H1 (cell line): ENCODE measurements at regions not wholly inside any gene's neighbourhood (a gene's known extent, or its start where the extent isn't known, plus 50 kb on each side); places are given as distances from the start of the nearest gene placed in this dataset.

Source experiments
- CTCF ChIA-PET: fragments of 300-600 bp; sonication (Branson Sonifier 250); formaldehyde crosslinking; loops from one replicate; lab custom pipeline; 2021; ENCODE audit not compliant: partially characterized antibody; lab: Charles Lee
- POLR2A ChIA-PET: fragments of 300-600 bp; sonication (Branson Sonifier 250); formaldehyde crosslinking; loops from one replicate; lab custom pipeline; 2021; ENCODE audit warnings: inconsistent platforms; ENCODE audit not compliant: partially characterized antibody; lab: Charles Lee
- DNase-seq, 2 experiments: peaks; one replicate each; pipeline versions ENCODE4 v3.0.0 to v3.0.0-alpha.2; 2010 to 2022; ENCODE audit warnings: low spot score in 2 of 2, low read depth in 1 of 2, mixed read lengths in 1 of 2
- FAIRE-seq: peaks from 2 replicates; lab custom pipeline; 2011; peaks lifted over from hg19 to GRCh38; lab: Jason Lieb, UNC
- H2AFZ ChIP-seq: 2 replicates; pipeline ENCODE4 v1.8.1; 2012; ENCODE audit warnings: low read length, inconsistent platforms
- H2AK5ac ChIP-seq: 2 replicates; pipeline ENCODE4 v1.6.1; 2013; ENCODE audit warnings: low read depth, low read length
- H2BK120ac ChIP-seq: replicated peaks from 2 replicates; pipeline ENCODE3; 2013; ENCODE audit warnings: low read depth, low read length, inconsistent platforms
- H2BK12ac ChIP-seq: 2 replicates; pipeline ENCODE4 v1.6.1; 2013; ENCODE audit warnings: low read depth, low read length
- H2BK15ac ChIP-seq: 2 replicates; pipeline ENCODE4 v1.6.1; 2013; ENCODE audit warnings: low read length
- H2BK20ac ChIP-seq: 2 replicates; pipeline ENCODE4 v1.6.1; 2013; ENCODE audit warnings: low read length
- H2BK5ac ChIP-seq: 2 replicates; pipeline ENCODE4 v1.6.1; 2013; ENCODE audit warnings: low read depth, low read length
- H3K14ac ChIP-seq: 2 replicates; pipeline ENCODE4 v1.6.1; 2013; ENCODE audit warnings: inconsistent platforms; ENCODE audit not compliant: insufficient read length
- H3K18ac ChIP-seq: 2 replicates; pipeline ENCODE4 v1.6.1; 2013; ENCODE audit warnings: low read length; ENCODE audit errors: extremely low read depth
- H3K23ac ChIP-seq: 2 replicates; pipeline ENCODE4 v1.6.1; 2013; ENCODE audit warnings: inconsistent platforms; ENCODE audit not compliant: insufficient read length
- H3K23me2 ChIP-seq: 2 replicates; pipeline ENCODE4 v1.6.1; 2013; ENCODE audit warnings: low read depth, low read length
- H3K27ac ChIP-seq: 2 replicates; pipeline ENCODE4 v1.6.1; 2011; ENCODE audit warnings: low read depth, low read length, inconsistent platforms
- H3K27me3 ChIP-seq, 4 experiments: replicated peaks in 1 of 4; 1 replicate in 1 of 4; 2 replicates in 3 of 4; pipeline versions ENCODE4 v1.6.1 to v1.8.1; 2011 to 2013; ENCODE audit warnings: low read length in 3 of 4, mild to moderate bottlenecking in 3 of 4, inconsistent platforms in 2 of 4, mixed read lengths in 2 of 4, moderate library complexity in 1 of 4; ENCODE audit not compliant: control insufficient read depth in 3 of 4, insufficient read depth in 3 of 4; ENCODE audit errors: extremely low read depth in 1 of 4
- H3K36me3 ChIP-seq, 4 experiments: 2 replicates each; pipeline versions ENCODE4 v1.6.1 to v1.8.1; 2011 to 2013; ENCODE audit warnings: mild to moderate bottlenecking in 4 of 4, low read length in 3 of 4, moderate library complexity in 2 of 4, control low read depth in 1 of 4, inconsistent platforms in 1 of 4; ENCODE audit not compliant: insufficient read depth in 4 of 4, control insufficient read depth in 2 of 4
- H3K4ac ChIP-seq: replicated peaks from 2 replicates; pipeline ENCODE3; 2013; ENCODE audit warnings: low read length, low read depth, mixed read lengths, inconsistent platforms; ENCODE audit not compliant: insufficient read length
- H3K4me1 ChIP-seq, 4 experiments: replicated peaks in 1 of 4; 1 replicate in 1 of 4; 2 replicates in 3 of 4; pipeline versions ENCODE4 v1.6.1 to v1.8.1; 2011 to 2013; ENCODE audit warnings: low read length in 3 of 4, inconsistent platforms in 2 of 4, mixed read lengths in 1 of 4; ENCODE audit not compliant: insufficient read depth in 4 of 4, control insufficient read depth in 3 of 4
- H3K4me2 ChIP-seq, 2 experiments: 2 replicates each; pipeline versions ENCODE4 v1.6.1 to v1.8.1; 2011 to 2013; ENCODE audit warnings: low read depth in 2 of 2, low read length in 2 of 2, control low read depth in 1 of 2, inconsistent platforms in 1 of 2, mild to moderate bottlenecking in 1 of 2; ENCODE audit not compliant: insufficient read depth in 1 of 2
- H3K4me3 ChIP-seq, 4 experiments: fragments of 200-600, 300-600 bp in 1 of 4; sonication (generic), shearing (Covaris generic), sonication (Bioruptor Twin) in 1 of 4; 2 replicates each; pipeline versions ENCODE4 v1.5.1 to v1.8.1; 2011 to 2016; ENCODE audit warnings: low read length in 4 of 4, low read depth in 3 of 4, control low read depth in 2 of 4, inconsistent platforms in 2 of 4, mild to moderate bottlenecking in 2 of 4, mixed read lengths in 1 of 4, moderate library complexity in 1 of 4; ENCODE audit not compliant: insufficient read depth in 2 of 4; ENCODE audit errors: extremely low read depth in 1 of 4
- H3K56ac ChIP-seq: replicated peaks from 2 replicates; pipeline ENCODE3; 2013; ENCODE audit warnings: low read depth, mild to moderate bottlenecking, mixed read lengths, low read length, inconsistent platforms; ENCODE audit not compliant: insufficient read length
- H3K79me1 ChIP-seq: 2 replicates; pipeline ENCODE4 v1.6.1; 2013; ENCODE audit warnings: low read depth, low read length, control low read depth
- H3K79me2 ChIP-seq, 2 experiments: 2 replicates each; pipeline versions ENCODE4 v1.6.1 to v1.8.1; 2012 to 2013; ENCODE audit warnings: low read length in 2 of 2, mild to moderate bottlenecking in 2 of 2, inconsistent platforms in 1 of 2; ENCODE audit not compliant: insufficient read depth in 2 of 2, control insufficient read depth in 1 of 2
- H3K9ac ChIP-seq, 4 experiments: replicated peaks in 1 of 4; 1 replicate in 1 of 4; 2 replicates in 3 of 4; pipeline versions ENCODE4 v1.6.1 to v1.8.1; 2011 to 2013; ENCODE audit warnings: low read depth in 3 of 4, low read length in 3 of 4, control low read depth in 2 of 4, mild to moderate bottlenecking in 2 of 4, moderate library complexity in 2 of 4, inconsistent platforms in 1 of 4; ENCODE audit errors: extremely low read depth in 1 of 4
- H3K9me3 ChIP-seq, 2 experiments: 2 replicates each; pipeline versions ENCODE4 v1.6.1 to v1.8.1; 2012 to 2013; ENCODE audit warnings: mild to moderate bottlenecking in 2 of 2, moderate library complexity in 2 of 2, control low read depth in 1 of 2, inconsistent platforms in 1 of 2, low read depth in 1 of 2, low read length in 1 of 2, mixed read lengths in 1 of 2; ENCODE audit not compliant: insufficient read depth in 2 of 2
- H4K20me1 ChIP-seq, 2 experiments: replicated peaks in 1 of 2; 2 replicates each; pipeline versions ENCODE3 to v1.8.1; 2011 to 2013; ENCODE audit warnings: inconsistent platforms in 2 of 2, low read length in 2 of 2, mild to moderate bottlenecking in 1 of 2; ENCODE audit not compliant: insufficient read depth in 2 of 2, control insufficient read depth in 1 of 2
- H4K5ac ChIP-seq: 2 replicates; pipeline ENCODE4 v1.6.1; 2013; ENCODE audit warnings: low read length, low read depth, mixed read lengths, inconsistent platforms; ENCODE audit not compliant: insufficient read length
- H4K8ac ChIP-seq: 2 replicates; pipeline ENCODE4 v1.8.0; 2013; ENCODE audit warnings: mild to moderate bottlenecking, moderate library complexity, low read length, inconsistent platforms; ENCODE audit not compliant: insufficient read depth; ENCODE audit errors: extremely low read depth
- H4K91ac ChIP-seq: replicated peaks from 2 replicates; pipeline ENCODE3; 2013; ENCODE audit warnings: low read length, mixed read lengths, inconsistent platforms; ENCODE audit not compliant: insufficient read length
- CBX5 ChIP-seq: fragments of 300-800, 300-1000 bp; sonication (generic); IDR thresholded peaks from 2 replicates; pipeline ENCODE4 v1.7.1; 2016; ENCODE audit warnings: antibody characterized with exemption, low read length, low read depth
- CEBPB ChIP-seq: IDR thresholded peaks from 2 replicates; pipeline ENCODE4 v1.6.1; 2012; ENCODE audit warnings: low read depth, low read length
- CHD1 ChIP-seq: IDR thresholded peaks from 2 replicates; pipeline ENCODE4 v1.6.1; 2012; ENCODE audit warnings: low read depth, low read length, improper control_type of control experiment
- E2F6 ChIP-seq: IDR thresholded peaks from 2 replicates; pipeline ENCODE4 v1.6.1; 2012; ENCODE audit warnings: inconsistent platforms
- EGR1 ChIP-seq: IDR thresholded peaks from 2 replicates; pipeline ENCODE4 v1.6.1; 2011; ENCODE audit warnings: low read depth, low read length, borderline replicate concordance
- FOSL1 ChIP-seq: IDR thresholded peaks from 2 replicates; pipeline ENCODE4 v1.6.1; 2011; ENCODE audit warnings: mild to moderate bottlenecking, low read depth, low read length, moderate library complexity; ENCODE audit not compliant: insufficient read depth
- HDAC2 ChIP-seq, 2 experiments: fragments of 300-600 bp in 1 of 2; sonication (generic) in 1 of 2; IDR thresholded peaks; 2 replicates each; pipeline ENCODE4 v1.6.1; 2011 to 2012; ENCODE audit warnings: low read depth in 2 of 2, low read length in 2 of 2, mild to moderate bottlenecking in 2 of 2, moderate library complexity in 2 of 2, borderline replicate concordance in 1 of 2, inconsistent platforms in 1 of 2
- HDAC6 ChIP-seq: IDR thresholded peaks from one replicate; pipeline ENCODE4 v1.7.1; 2012; ENCODE audit warnings: low read depth, mild to moderate bottlenecking, inconsistent platforms, low read length, moderate library complexity
- JUND ChIP-seq: IDR thresholded peaks from 2 replicates; pipeline ENCODE4 v1.6.1; 2011; ENCODE audit warnings: mild to moderate bottlenecking, improper control_type of control experiment, low read length
- KDM4A ChIP-seq: IDR thresholded peaks from one replicate; pipeline ENCODE4 v1.7.1; 2012; ENCODE audit warnings: low read depth, mild to moderate bottlenecking, moderate library complexity, low read length, inconsistent platforms; ENCODE audit not compliant: severe bottlenecking
- NRF1 ChIP-seq: IDR thresholded peaks from 2 replicates; pipeline ENCODE4 v1.6.1; 2011; ENCODE audit warnings: mild to moderate bottlenecking, low read depth, low read length, improper control_type of control experiment
- POLR2AphosphoS5 ChIP-seq: IDR thresholded peaks from 2 replicates; pipeline ENCODE4 v1.6.1; 2011; ENCODE audit warnings: low read depth, low read length
- RXRA ChIP-seq: IDR thresholded peaks from 2 replicates; pipeline ENCODE4 v1.6.1; 2011; ENCODE audit warnings: low read depth, mild to moderate bottlenecking, low read length, moderate library complexity; ENCODE audit not compliant: insufficient read depth
- WGBS, 2 experiments: shearing (Covaris generic) in 1 of 2; methylation state at CpG; one replicate each; pipeline versions ENCODE4 v1.1.6 to v1.1.7; 2013 to 2015; ENCODE audit warnings: low lambda C conversion rate in 2 of 2, mixed read lengths in 2 of 2, inconsistent platforms in 1 of 2, low coverage in 1 of 2, missing lambda C conversion rate in 1 of 2; ENCODE audit not compliant: insufficient replicate concordance in 2 of 2, insufficient coverage in 1 of 2, insufficient read length in 1 of 2; ENCODE audit errors: extremely low coverage in 1 of 2, missing lambda C conversion rate in 1 of 2; 5-methylcytosine and 5-hydroxymethylcytosine counted together

DNA sequence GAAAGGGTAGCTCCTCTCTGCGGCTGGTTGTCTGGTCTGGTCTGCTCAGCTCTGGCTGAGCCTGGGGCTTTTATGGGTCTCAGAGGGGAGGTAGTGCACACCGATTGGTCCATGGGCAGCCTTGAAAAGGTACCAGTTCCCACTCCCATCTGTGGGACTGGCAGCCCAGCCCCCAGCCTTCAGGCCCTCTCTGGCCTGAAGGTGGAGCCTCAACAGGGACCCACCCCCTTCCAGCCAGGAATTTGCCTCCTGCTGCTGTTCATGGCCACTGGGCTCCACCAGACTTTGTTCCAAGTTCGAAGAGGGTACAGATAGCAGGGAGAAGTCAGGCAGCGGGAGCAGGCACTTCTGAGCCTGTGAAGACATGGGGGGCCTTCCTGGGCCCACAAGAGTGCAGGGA lies 165.3 kb upstream of the SLC27A6 start:
- Histone ChIP-seq H3K18ac (no peak overlapping the region), H2BK5ac (no peak overlapping the region), H3K56ac (no peak overlapping the region), H3K4me2 (no peak overlapping the region), H3K4me3 (no peak overlapping the region), H3K23ac (no peak overlapping the region), H3K27me3 (no peaks in the 10 kb centered on the region), H3K4ac (no peak overlapping the region), H3K79me1 (no peaks in the 10 kb centered on the region), H3K79me2 (no peaks in the 10 kb centered on the region), H2BK12ac (no peak overlapping the region), H3K23me2 (no peaks in the 10 kb centered on the region), H3K27ac (no peak overlapping the region), H3K4me1 (no peaks in the 10 kb centered on the region), H4K20me1 (no peaks in the 10 kb centered on the region), H2AK5ac (no peak overlapping the region), H2BK20ac (no peak overlapping the region)
- POLR2A ChIA-PET: no interaction called here
- FAIRE-seq (no peak), DNase-seq (no peak)
- WGBS, 2 experiments: 98% methylated on average over 4 of the region's 4 CpGs; no CpG with 5 or more reads in 1 of the 2 experiments
- TF ChIP-seq JUND (no peak), NRF1 (no peak), CBX5 (no peak), EGR1 (no peak), HDAC2 (IDR thresholded peaks at IDR 0.05; ENCODE audit: borderline replicate concordance in 1 of 2, low read depth in 2 of 2, low read length in 2 of 2) (no peak), FOSL1 (no peak), HDAC6 (no peak), CEBPB (no peak), CHD1 (no peak), POLR2AphosphoS5 (no peak), E2F6 (no peak), RXRA (no peak), KDM4A (no peak)
- TF ChIP-seq, all 59 proteins: peak for 0
- Histone ChIP-seq H3K9me3 (no peaks in the 10 kb centered on the region; a peak in 1 of 4 replicates), H4K91ac (no peak overlapping the region), H4K8ac (peak overlapping the region; percentile 25; the same call in 1 of the 2 replicates), H2AFZ (no peak overlapping the region), H3K36me3 (no peaks in the 10 kb centered on the region), H3K9ac (no peak overlapping the region), H2BK15ac (no peak overlapping the region), H4K5ac (no peak overlapping the region), H3K14ac (no peak overlapping the region), H2BK120ac (no peak overlapping the region)
- CTCF ChIA-PET: no interaction called here
